AG09319 (cell line): ENCODE measurements at regions not wholly inside any gene's neighbourhood (a gene's known extent, or its start where the extent isn't known, plus 50 kb on each side); places are given as distances from the start of the nearest gene placed in this dataset.
"Not testable (repeated sequence)": the region's sequence is repeated elsewhere in the genome, so short reads cannot be mapped to it uniquely, and the experiment has no call there.

ENCODE experiments used
- DNase-seq: peaks from one replicate; pipeline ENCODE4 v3.0.0-alpha.2; 2010; ENCODE audit warnings: low read depth; ENCODE audit errors: extremely low read depth
- TF ChIP-seq, protein P1 (sequence below): IDR thresholded peaks from 2 replicates; pipeline ENCODE4 v1.5.1; 2011; ENCODE audit warnings: low read depth, mild to moderate bottlenecking, inconsistent platforms, low read length, moderate library complexity

DNA sequence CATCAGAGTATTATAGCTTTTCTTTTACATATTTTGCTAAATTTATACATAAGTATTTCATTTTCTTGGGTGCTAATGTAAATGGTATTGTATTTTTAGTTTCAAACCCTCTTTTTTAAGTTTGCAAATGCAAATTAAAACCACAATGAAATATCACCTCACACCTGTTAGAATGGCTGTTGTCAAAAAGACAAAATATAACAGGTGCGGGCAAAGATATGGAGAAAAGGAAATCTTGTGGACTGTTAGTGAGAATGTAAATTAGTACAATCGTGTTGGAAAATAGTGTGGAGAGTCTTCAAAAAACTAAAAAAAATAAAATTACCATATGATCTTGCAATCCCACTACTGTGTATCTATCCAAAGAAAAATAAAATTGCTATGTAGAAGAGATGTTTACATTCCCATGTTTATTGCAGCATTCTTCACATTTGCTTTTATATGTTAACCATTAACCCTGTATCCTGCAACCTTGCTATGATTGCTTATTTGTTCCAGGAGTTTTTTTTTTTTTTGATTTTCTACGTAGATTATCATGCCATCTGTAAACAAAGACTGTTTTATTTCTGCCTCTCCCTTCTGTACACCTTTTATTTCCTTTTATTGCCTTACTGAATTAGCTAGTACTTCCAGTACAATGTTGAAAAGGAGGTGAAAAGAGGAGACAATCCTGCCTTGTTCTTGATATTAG is 405.4 kb upstream of the MIS18BP1 start:
- TF ChIP-seq, protein P1, sequence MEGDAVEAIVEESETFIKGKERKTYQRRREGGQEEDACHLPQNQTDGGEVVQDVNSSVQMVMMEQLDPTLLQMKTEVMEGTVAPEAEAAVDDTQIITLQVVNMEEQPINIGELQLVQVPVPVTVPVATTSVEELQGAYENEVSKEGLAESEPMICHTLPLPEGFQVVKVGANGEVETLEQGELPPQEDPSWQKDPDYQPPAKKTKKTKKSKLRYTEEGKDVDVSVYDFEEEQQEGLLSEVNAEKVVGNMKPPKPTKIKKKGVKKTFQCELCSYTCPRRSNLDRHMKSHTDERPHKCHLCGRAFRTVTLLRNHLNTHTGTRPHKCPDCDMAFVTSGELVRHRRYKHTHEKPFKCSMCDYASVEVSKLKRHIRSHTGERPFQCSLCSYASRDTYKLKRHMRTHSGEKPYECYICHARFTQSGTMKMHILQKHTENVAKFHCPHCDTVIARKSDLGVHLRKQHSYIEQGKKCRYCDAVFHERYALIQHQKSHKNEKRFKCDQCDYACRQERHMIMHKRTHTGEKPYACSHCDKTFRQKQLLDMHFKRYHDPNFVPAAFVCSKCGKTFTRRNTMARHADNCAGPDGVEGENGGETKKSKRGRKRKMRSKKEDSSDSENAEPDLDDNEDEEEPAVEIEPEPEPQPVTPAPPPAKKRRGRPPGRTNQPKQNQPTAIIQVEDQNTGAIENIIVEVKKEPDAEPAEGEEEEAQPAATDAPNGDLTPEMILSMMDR, result no peak
- DNase-seq, result no peak

DNA sequence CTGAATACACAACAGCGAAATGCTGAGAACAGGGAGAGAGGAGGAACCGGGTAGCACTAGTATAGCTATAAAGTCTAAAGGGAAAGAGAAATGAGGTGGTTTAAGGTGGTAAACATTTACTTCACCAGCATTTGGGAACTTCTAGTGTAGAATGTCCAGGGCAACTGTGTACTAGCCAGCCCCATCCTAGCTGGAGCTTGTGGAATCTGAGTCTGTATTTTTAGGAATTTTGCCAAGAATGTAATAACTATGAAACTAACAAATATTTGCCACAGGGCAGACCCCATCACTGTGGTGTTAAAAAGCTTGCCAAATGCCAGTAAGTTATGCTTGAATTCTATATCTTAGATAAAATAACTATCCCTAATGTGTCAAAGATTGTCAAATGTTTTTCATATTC is 398.9 kb upstream of the MIS18BP1 start:
- TF ChIP-seq, protein P1, result no peak
- no peak for DNase-seq

DNA sequence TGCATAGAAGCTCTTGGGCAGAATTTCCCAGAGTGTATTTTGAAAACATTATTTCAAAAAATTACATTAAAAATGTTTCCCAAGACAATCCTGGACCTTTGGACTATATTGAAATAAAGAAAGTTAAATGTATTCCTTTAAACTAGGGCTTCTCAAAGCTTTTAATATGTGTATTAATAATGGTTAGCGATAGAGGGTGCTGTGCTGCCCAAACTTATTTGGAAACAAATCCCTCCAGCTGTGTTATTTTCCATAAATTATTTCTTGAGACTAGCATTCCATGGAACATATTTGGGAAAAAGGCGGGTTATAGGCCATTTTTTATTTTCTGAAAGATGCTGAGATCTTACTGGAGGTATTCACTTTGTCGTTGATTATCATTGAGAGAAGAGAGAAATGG is 397.8 kb upstream of the MIS18BP1 start:
- DNase-seq, result no peak

DNA sequence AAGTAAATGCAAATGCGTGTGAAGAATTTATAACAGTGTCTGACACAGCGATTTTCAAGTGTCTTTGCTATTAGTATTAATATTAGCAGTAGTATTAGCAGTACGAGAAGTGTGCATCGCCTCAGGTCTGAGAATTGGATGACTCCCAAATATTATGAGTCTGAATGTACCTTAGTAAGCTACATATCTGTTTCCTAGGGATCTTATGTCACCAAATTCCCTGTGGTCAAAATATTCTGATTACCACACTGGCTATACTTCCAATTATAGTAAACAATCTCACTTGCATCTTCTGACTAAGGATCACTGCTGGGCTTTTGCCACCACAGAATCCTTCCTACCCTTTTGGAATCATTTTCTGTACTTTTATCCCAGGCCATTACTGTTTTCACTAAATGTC is 396.0 kb upstream of the MIS18BP1 start:
- TF ChIP-seq, protein P1, result no peak
- no peak for DNase-seq

More for the DNA sequence above, 397.8 kb upstream of the MIS18BP1 start:
- TF ChIP-seq, protein P1, result no peak

DNA sequence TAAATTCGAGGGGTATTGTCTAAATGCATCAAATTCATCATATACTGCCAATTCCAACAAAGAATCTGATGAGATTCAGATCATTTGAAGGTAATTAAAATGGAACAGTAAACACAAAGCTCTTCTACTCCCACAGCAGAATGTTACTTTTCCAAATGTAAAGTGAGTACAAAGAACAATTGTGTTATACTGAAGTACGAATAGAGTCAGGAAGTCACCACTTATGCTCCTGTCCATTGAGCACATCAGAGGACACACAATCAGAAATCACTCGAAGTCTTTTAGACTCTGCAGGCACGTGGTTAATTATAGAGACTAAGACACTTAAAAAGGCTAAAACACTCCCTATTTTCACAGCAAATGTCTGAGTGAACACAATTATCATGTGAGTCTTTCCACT is 388.5 kb upstream of the MIS18BP1 start:
- DNase-seq, result no peak
- TF ChIP-seq, protein P1, result no peak

DNA sequence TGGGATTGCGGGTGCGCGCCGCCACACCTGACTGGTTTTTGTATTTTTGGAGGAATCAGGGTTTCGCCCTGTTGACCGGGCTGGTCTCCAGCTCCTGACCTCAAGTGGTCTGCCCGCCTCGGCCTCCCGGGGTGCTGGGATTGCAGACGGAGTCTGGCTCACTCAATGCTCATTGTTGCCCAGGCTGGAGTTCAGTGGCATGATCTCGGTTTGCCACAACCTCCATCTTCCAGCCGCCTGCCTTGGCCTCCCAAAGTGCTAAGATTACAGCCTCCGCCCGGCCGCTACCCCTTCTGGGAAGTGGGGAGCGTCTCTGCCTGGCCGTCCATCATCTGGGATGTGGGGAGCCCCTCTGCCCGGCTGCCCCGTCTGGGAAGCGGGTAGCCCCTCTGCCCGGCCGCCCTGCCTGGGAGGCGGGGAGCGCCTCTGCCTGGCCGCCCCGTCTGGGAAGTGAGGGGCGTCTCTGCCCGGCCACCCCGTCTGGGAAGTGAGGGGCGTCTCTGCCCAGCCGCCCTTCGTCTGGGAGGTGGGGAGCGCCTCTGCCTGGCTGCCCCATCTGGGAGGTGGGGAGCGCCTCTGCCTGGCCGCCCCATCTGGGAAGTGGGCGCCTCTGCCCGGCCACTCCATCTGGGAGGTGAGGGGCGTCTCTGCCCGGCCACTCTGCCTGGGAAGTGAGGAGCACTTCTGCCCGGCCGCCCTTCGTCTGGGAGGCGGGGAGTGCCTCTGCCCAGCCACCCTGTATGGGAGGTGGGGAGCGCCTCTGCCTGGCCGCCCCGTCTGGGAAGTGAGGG is 381.8 kb upstream of the MIS18BP1 start:
- not testable (repeated sequence) for DNase-seq

DNA sequence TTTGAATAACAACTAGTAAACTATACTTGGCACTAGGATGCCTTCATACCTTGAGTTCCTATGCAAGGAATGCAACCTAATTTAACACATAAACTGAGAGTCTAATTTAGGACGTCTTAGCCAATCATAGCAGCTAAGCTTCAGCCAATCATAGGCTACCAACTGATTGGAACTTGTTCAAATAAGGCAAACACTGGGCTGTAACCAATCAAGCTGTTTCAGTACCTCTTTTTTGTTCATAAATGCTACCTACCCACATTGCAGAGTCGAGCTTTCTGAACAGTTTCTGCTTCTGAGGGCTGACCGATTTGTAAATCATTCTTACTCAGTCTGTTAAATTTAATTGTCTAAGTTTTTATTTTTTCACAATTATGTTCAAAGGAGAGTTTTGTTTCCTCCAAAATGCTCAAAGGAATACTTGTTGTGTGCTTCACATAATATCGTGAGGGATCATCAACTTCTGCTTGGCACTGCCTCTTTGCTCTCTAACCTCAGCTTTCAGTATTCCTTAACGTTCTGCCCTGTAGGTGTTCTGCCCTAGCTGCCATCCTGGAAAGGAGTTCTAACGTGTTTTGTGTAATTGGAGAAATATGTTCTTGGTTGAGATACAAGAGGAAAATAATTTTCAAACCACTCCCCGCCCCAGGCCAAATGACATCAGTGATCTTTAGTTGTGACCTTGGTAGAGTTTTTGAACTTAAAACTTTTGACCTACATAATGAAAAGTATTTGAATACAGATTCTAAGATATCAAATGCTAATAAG is 380.4 kb upstream of the MIS18BP1 start:
- no peak for DNase-seq
- TF ChIP-seq, protein P1, result no peak
